ENCODE measurements at regions not wholly inside any gene's neighbourhood (a gene's known extent, or its start where the extent isn't known, plus 50 kb on each side); places are given as distances from the start of the nearest gene placed in this dataset.
A peak's percentile ranks its signal among the peaks of the same experiment; 100 is the strongest.

- Histone ChIP-seq H3K4me1 (ENCODE audit: control insufficient read depth, insufficient read depth, low read length) (no peaks in the 10 kb centered on the region), H3K4me3 (ENCODE audit: low read length) (no peak overlapping the region), H3K9me3 (ENCODE audit: control insufficient read depth, low read length) (no peaks in the 10 kb centered on the region), H3K27me3 (ENCODE audit: control insufficient read depth, insufficient read depth) (no peaks in the 10 kb centered on the region), H3K27ac (ENCODE audit: low read length) (no peak overlapping the region)
- ATAC-seq (peak; percentile 47 to 51), DNase-seq (no peak)
- intact Hi-C loops (cut with DNase I), result loop anchor here in 1 of 4 donors (10.0 kb wide), 1 partner anchor 732 kb away; the partner anchor contains the start of gene C7
- WGBS, result 92% methylated on average over 2 of the region's 2 CpGs
These were observed 126.2 kb upstream of the PLCXD3 start for GRCh38 chr5:41636605-41637004.

DNA sequence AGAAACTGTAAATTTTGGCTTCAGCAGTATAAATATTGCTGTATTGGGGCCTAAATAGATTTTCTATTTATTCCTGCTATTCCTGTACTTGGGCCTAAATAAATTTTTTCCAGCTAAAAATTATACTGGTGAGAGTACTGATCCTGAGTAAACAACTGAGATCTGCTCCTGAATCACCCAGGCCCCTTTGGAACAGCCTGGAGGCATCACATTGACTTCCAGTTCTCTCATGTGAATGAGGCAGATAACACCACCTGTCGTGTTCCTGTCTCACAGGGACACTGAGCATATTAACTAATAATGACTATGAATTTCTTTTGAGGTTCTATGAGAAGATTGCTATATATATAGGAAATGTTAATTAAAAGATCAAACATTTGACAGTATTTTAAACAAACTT, 119.5 kb upstream of the PLCXD3 start:
- no peaks in the 10 kb centered on the region for H3K9me3 ChIP-seq (ENCODE audit: control insufficient read depth, low read length)
- ATAC-seq, result no peak
- no peaks in the 10 kb centered on the region for H3K27me3 ChIP-seq (ENCODE audit: control insufficient read depth, insufficient read depth)
- DNase-seq, result no peak
- 43% methylated on average over 1 of the region's 1 CpG for WGBS
- H3K27ac ChIP-seq (ENCODE audit: low read length), result no peak overlapping the region
- no peaks in the 10 kb centered on the region for H3K4me1 ChIP-seq (ENCODE audit: control insufficient read depth, insufficient read depth, low read length)
- no peak overlapping the region for H3K4me3 ChIP-seq (ENCODE audit: low read length)
- intact Hi-C loops (cut with DNase I), result loop anchor here in 1 of 4 donors (10.0 kb wide), 1 partner anchor 725 kb away; the partner anchor contains the start of gene C7

GRCh38 chr5:41625571-41625970, 115.2 kb upstream of the PLCXD3 start:
- no peak for DNase-seq
- intact Hi-C loops (cut with DNase I), result no loop called here
- Histone ChIP-seq H3K4me1 (ENCODE audit: control insufficient read depth, insufficient read depth, low read length) (no peaks in the 10 kb centered on the region), H3K27ac (ENCODE audit: low read length) (no peak overlapping the region), H3K9me3 (ENCODE audit: control insufficient read depth, low read length) (no peaks in the 10 kb centered on the region), H3K4me3 (ENCODE audit: low read length) (no peak overlapping the region), H3K27me3 (ENCODE audit: control insufficient read depth, insufficient read depth) (no peaks in the 10 kb centered on the region)
- no peak for ATAC-seq

DNA sequence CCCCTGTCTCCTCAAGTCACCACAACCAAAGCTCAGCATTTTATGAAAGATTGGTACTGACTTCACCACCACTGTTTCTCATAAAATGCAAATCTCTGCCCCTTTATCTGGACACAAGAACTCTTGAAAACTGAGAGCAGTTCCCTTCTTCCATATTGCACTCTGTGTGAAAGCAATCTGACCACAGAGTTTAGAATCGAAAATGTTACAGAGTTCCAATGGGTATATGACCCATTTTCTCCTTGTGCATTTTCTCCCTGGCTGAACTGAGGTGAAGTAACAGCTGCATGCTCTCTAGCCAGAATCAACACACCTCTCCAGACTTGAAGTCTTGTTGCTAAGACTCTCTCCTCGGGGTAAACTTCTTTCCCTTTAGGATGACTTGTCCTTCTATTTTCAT, 111.0 kb upstream of the PLCXD3 start:
- no peak for DNase-seq
- no peaks in the 10 kb centered on the region for H3K9me3 ChIP-seq (ENCODE audit: control insufficient read depth, low read length)
- H3K4me1 ChIP-seq (ENCODE audit: control insufficient read depth, insufficient read depth, low read length), result no peaks in the 10 kb centered on the region
- 47% methylated on average over 2 of the region's 2 CpGs for WGBS
- H3K27ac ChIP-seq (ENCODE audit: low read length), result no peak overlapping the region
- no peak overlapping the region for H3K4me3 ChIP-seq (ENCODE audit: low read length)
- H3K27me3 ChIP-seq (ENCODE audit: control insufficient read depth, insufficient read depth), result no peaks in the 10 kb centered on the region
- intact Hi-C loops (cut with DNase I), result no loop called here
- no peak for ATAC-seq

GRCh38 chr5:41617843-41618515, 107.6 kb upstream of the PLCXD3 start:
- no peaks in the 10 kb centered on the region for H3K27me3 ChIP-seq (ENCODE audit: control insufficient read depth, insufficient read depth)
- no peak overlapping the region for H3K27ac ChIP-seq (ENCODE audit: low read length)
- DNase-seq (peak in 2 of 3 donors; percentile 12 to 52), ATAC-seq (no peak)
- no peaks in the 10 kb centered on the region for H3K9me3 ChIP-seq (ENCODE audit: control insufficient read depth, low read length)
- intact Hi-C loops (cut with DNase I), result no loop called here
- no peak overlapping the region for H3K4me3 ChIP-seq (ENCODE audit: low read length)
- WGBS, result 54% methylated on average over 2 of the region's 2 CpGs
- H3K4me1 ChIP-seq (ENCODE audit: control insufficient read depth, insufficient read depth, low read length), result no peaks in the 10 kb centered on the region

DNA sequence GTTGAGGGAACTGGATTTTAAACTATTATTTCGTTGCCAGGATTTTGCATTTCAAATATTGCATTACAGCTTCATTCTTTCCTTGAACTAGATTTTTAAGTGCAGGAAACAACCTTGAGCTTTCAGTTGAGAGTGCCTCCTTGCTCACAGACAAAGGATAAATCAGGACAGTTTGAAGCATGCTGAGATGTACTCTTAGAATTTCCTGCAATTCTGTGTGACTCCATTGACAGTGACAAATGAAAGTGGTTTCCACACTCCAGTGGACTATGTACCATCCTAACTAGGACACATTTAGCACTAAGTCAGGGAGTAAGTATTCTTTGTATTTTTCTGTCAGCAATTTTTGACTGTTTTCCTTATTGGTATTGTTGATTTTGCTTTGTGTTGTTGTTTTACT, 100.0 kb upstream of the PLCXD3 start:
- Histone ChIP-seq H3K27ac (ENCODE audit: low read length) (no peak overlapping the region), H3K9me3 (ENCODE audit: control insufficient read depth, low read length) (peaks cover 2% of the 10 kb centered on the region), H3K27me3 (ENCODE audit: control insufficient read depth, insufficient read depth) (no peaks in the 10 kb centered on the region), H3K4me1 (ENCODE audit: control insufficient read depth, insufficient read depth, low read length) (no peaks in the 10 kb centered on the region), H3K4me3 (ENCODE audit: low read length) (no peak overlapping the region)
- ATAC-seq (no peak), DNase-seq (no peak)
- intact Hi-C loops (cut with DNase I), result no loop called here
- 70% methylated on average over 1 of the region's 1 CpG for WGBS

DNA sequence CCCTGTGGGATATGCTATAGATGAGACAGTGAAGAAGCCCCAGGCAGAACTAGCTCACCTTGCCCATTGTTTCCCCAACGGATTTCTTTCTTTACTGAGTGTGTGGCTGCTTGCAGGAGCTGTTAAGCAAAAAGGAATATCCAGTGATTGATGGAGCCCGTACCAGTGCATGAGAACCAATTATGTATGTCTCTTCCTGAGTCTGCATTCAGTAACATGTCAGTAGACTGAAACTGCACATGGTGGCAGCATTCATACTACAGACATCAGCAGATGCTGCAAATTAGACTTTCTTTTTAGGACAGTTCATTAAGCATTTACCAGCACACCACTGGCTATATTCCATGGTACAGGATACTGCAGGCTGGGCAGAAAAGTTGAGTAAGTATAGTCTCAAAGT, 90.3 kb upstream of the PLCXD3 start:
- intact Hi-C loops (cut with DNase I), result no loop called here
- H3K4me1 ChIP-seq (ENCODE audit: control insufficient read depth, insufficient read depth, low read length), result no peaks in the 10 kb centered on the region
- no peak overlapping the region for H3K4me3 ChIP-seq (ENCODE audit: low read length)
- H3K27me3 ChIP-seq (ENCODE audit: control insufficient read depth, insufficient read depth), result no peaks in the 10 kb centered on the region
- no peaks in the 10 kb centered on the region for H3K9me3 ChIP-seq (ENCODE audit: control insufficient read depth, low read length)
- DNase-seq (no peak), ATAC-seq (no peak)
- 59% methylated on average over 2 of the region's 2 CpGs for WGBS
- no peak overlapping the region for H3K27ac ChIP-seq (ENCODE audit: low read length)

GRCh38 chr5:41598011-41598410, 87.6 kb upstream of the PLCXD3 start:
- DNase-seq (no peak), ATAC-seq (no peak)
- H3K27ac ChIP-seq (ENCODE audit: low read length), result no peak overlapping the region
- no peaks in the 10 kb centered on the region for H3K4me1 ChIP-seq (ENCODE audit: control insufficient read depth, insufficient read depth, low read length)
- no peaks in the 10 kb centered on the region for H3K27me3 ChIP-seq (ENCODE audit: control insufficient read depth, insufficient read depth)
- intact Hi-C loops (cut with DNase I), result no loop called here
- no peak overlapping the region for H3K4me3 ChIP-seq (ENCODE audit: low read length)
- no peaks in the 10 kb centered on the region for H3K9me3 ChIP-seq (ENCODE audit: control insufficient read depth, low read length)

DNA sequence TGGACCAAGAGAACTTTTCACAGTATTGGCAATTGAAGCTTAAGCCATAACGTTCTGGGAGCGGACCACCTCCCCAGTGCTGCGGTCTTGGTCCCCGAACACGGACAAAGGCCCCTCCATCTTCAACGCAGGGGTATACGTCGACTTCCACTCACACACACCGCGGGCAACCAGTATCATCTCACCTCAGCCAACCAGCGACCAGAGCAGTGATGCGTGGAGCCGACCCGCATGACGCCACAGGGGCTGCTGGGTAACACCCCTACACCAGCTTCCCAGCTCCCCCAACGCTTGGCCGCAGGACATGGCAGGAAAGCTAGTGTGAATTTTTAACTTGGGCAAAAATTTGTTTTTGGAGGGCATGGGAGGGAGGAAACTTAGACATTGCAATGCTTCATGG, 77.3 kb upstream of the PLCXD3 start:
- ATAC-seq, result no peak
- H3K4me3 ChIP-seq (ENCODE audit: low read length), result no peak overlapping the region
- intact Hi-C loops (cut with DNase I), result no loop called here
- no peak overlapping the region for H3K27ac ChIP-seq (ENCODE audit: low read length)
- H3K27me3 ChIP-seq (ENCODE audit: control insufficient read depth, insufficient read depth), result no peaks in the 10 kb centered on the region
- no peaks in the 10 kb centered on the region for H3K9me3 ChIP-seq (ENCODE audit: control insufficient read depth, low read length)
- peak in 1 of 3 donors; percentile 38 for DNase-seq
- WGBS, result 95% methylated on average over 17 of the region's 17 CpGs
- no peaks in the 10 kb centered on the region for H3K4me1 ChIP-seq (ENCODE audit: control insufficient read depth, insufficient read depth, low read length)

- no peak for DNase-seq
- H3K27me3 ChIP-seq (ENCODE audit: control insufficient read depth, insufficient read depth), result peaks cover 2% of the 10 kb centered on the region
- no peaks in the 10 kb centered on the region for H3K4me1 ChIP-seq (ENCODE audit: control insufficient read depth, insufficient read depth, low read length)
- ATAC-seq, result no peak
- H3K27ac ChIP-seq (ENCODE audit: low read length), result no peak overlapping the region
- WGBS, result 93% methylated on average over 1 of the region's 1 CpG
- H3K4me3 ChIP-seq (ENCODE audit: low read length), result no peak overlapping the region
- H3K9me3 ChIP-seq (ENCODE audit: control insufficient read depth, low read length), result peaks cover 2% of the 10 kb centered on the region
- intact Hi-C loops (cut with DNase I), result no loop called here
These were observed 64.8 kb upstream of the PLCXD3 start for GRCh38 chr5:41575110-41575779.

DNA sequence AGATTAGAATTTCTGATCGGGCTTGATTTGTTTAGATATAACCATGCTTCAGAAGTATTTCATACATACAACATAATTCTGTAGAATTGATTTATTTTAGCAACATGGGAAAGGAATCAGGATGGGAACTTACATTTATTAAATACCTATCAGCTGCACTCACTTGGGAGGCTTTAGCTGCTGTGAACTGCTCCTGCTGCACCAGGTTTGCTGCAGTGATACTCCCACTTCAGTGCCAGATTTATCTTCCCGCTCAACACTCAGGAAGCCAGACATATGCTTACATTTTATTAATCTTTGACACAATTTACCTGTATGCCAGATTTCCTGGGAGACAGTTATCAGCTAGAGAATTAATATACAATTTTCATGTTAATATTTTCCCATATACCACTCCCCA, 64.0 kb upstream of the PLCXD3 start:
- DNase-seq (no peak), ATAC-seq (no peak)
- WGBS, result 83% methylated on average over 2 of the region's 2 CpGs
- no peak overlapping the region for H3K27ac ChIP-seq (ENCODE audit: low read length)
- no peak overlapping the region for H3K4me3 ChIP-seq (ENCODE audit: low read length)
- H3K9me3 ChIP-seq (ENCODE audit: control insufficient read depth, low read length), result peaks cover 2% of the 10 kb centered on the region
- peaks cover 2% of the 10 kb centered on the region for H3K27me3 ChIP-seq (ENCODE audit: control insufficient read depth, insufficient read depth)
- intact Hi-C loops (cut with DNase I), result no loop called here
- H3K4me1 ChIP-seq (ENCODE audit: control insufficient read depth, insufficient read depth, low read length), result no peaks in the 10 kb centered on the region

All from right cardiac atrium (tissue), 5 donors.